ENCODE measurements at regions not wholly inside any gene's neighbourhood (a gene's known extent, or its start where the extent isn't known, plus 50 kb on each side); places are given as distances from the start of the nearest gene placed in this dataset.

DNA sequence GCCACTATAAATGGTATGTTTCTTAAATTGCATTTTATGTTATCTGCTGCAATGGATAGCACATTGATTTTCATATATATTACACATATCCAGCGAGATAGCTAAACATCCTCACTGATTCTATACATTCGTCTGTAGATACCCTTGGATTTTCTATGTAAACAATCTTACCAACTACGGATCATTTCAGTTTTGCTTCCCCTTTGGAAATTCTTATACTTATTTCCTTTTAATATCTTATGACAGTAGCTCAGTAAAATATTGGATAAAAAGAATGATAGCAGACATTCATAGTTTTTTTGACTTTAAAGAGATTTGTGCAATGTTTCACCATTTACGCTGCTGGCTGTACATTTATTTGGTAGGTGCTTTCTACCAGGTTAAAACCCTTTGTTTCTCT, 254.9 kb downstream of the SYK start:
- TF ChIP-seq, protein P1, sequence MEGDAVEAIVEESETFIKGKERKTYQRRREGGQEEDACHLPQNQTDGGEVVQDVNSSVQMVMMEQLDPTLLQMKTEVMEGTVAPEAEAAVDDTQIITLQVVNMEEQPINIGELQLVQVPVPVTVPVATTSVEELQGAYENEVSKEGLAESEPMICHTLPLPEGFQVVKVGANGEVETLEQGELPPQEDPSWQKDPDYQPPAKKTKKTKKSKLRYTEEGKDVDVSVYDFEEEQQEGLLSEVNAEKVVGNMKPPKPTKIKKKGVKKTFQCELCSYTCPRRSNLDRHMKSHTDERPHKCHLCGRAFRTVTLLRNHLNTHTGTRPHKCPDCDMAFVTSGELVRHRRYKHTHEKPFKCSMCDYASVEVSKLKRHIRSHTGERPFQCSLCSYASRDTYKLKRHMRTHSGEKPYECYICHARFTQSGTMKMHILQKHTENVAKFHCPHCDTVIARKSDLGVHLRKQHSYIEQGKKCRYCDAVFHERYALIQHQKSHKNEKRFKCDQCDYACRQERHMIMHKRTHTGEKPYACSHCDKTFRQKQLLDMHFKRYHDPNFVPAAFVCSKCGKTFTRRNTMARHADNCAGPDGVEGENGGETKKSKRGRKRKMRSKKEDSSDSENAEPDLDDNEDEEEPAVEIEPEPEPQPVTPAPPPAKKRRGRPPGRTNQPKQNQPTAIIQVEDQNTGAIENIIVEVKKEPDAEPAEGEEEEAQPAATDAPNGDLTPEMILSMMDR (IDR thresholded peaks at IDR 0.05; ENCODE audit: low read depth, low read length) = no peak
- ChIA-PET CTCF (interaction anchor here (1.0 kb wide), 1 partner anchor 369 kb away, joined by 3 read pairs; no protein-coding TSS in a partner anchor), POLR2A (no interaction called here)
- DNase-seq (ENCODE audit: low read depth, low spot score) = no peak
- Histone ChIP-seq H3K9me3 (ENCODE audit: control insufficient read depth, insufficient read depth, low read length) (no peaks in the 10 kb centered on the region), H3K27me3 (ENCODE audit: control insufficient read depth, insufficient read depth, low read length) (no peaks in the 10 kb centered on the region), H3K4me3 (ENCODE audit: low read depth, low read length) (no peak overlapping the region), H3K27ac (ENCODE audit: low read depth, low read length) (no peak overlapping the region)

DNA sequence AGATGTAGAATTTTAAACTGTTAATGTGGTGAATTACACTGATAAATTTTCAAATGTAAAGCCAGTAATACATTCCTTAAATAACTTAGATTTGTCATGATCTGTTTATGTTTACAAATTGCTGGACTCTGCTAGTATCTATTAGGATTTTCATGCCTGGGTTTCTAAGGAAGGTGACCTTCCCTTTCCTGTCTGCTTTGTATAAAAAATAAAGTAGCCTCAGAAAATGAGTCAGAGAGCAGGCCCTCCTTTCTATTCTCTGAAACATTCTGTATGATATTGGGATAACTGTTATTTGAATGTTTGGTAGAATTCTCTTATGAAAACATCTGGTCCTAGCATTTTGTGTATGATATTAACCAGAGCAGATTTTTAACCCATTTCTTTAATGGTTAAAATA, 255.3 kb downstream of the SYK start:
- CTCF ChIA-PET = no interaction called here
- Histone ChIP-seq H3K9me3 (ENCODE audit: control insufficient read depth, insufficient read depth, low read length) (no peaks in the 10 kb centered on the region), H3K27me3 (ENCODE audit: control insufficient read depth, insufficient read depth, low read length) (no peaks in the 10 kb centered on the region), H3K27ac (ENCODE audit: low read depth, low read length) (no peak overlapping the region), H3K4me3 (ENCODE audit: low read depth, low read length) (no peak overlapping the region)
- POLR2A ChIA-PET = no interaction called here
- TF ChIP-seq, protein P1 (IDR thresholded peaks at IDR 0.05; ENCODE audit: low read depth, low read length) = no peak
- no peak for DNase-seq (ENCODE audit: low read depth, low spot score)

DNA sequence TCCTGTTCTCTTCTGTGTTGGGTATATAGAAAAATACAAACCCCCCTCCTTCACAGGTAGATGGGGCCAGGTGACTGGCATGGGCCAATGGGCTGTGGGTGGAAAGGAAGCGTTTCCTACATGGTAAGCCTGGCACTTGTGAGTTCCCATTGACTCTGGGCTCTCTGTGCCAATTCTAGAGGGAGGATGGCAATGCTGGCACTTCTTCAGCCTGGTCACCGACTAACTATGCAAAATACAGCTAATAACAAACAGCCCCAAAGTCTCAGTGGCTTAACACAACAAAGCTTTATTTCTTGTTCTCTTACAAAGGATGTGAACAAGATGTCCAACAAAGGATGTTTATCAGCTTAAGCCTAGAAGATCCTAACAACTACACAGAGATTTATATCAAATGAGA, 258.1 kb downstream of the SYK start:
- CTCF ChIA-PET = interaction anchor here (1.2 kb wide), 1 partner anchor 144 kb away, joined by 6 read pairs; no protein-coding TSS in a partner anchor
- POLR2A ChIA-PET = interaction anchor here (0.9 to 1.1 kb wide), 2 partner anchors 12 to 373 kb away, joined by 3 to 5 read pairs; no protein-coding TSS in a partner anchor
- no peak for DNase-seq (ENCODE audit: low read depth, low spot score)
- peak overlapping the region; percentile 58 for H3K27ac ChIP-seq (ENCODE audit: low read depth, low read length)
- H3K4me3 ChIP-seq (ENCODE audit: low read depth, low read length) = no peak overlapping the region
- TF ChIP-seq, protein P1 (IDR thresholded peaks at IDR 0.05; ENCODE audit: low read depth, low read length) = no peak
- no peaks in the 10 kb centered on the region; the same call in none of the 2 replicates for H3K9me3 ChIP-seq (ENCODE audit: control insufficient read depth, insufficient read depth, low read length)
- H3K27me3 ChIP-seq (ENCODE audit: control insufficient read depth, insufficient read depth, low read length) = no peaks in the 10 kb centered on the region

DNA sequence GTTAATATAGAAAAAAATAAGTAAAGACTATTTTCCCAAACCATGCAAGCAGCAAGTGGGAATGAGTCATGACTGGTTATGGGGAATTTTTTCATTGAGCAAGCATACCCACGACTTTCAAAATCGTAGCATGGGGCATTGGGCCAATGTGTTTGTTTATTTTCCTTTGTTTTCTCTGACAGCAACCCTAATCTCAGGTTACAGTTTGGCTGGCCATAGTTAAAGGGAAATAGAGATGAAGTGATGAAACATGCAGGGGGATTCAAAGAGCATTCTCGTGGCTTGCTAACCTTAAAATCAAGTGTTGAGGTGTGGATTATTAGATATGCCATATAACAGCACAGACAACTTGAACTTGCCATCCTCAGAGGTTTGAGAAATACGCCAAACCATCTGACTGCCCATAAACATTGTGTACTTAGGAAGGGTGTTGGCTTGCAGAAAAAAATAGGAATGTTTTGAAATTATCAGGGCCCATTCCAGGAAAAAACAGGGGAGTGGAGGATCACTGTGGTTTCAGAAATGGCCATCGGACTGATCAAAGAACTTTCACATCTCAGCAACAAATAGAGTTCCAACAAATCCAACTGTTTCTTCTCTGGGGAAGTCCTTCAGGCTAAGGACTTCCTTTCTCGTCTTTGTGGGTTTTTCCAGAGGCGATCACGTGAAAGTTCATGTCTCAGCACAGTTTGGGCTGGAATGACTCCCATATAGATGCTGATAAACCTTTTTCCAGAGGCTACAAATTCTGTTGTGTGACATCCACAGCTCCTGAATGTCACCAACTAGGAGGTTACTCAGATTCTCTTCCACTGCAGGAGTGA, 259.1 kb downstream of the SYK start:
- POLR2A ChIA-PET = interaction anchor here (0.9 to 1.1 kb wide), 2 partner anchors 11 to 372 kb away, joined by 3 to 5 read pairs; no protein-coding TSS in a partner anchor
- Histone ChIP-seq H3K4me3 (ENCODE audit: low read depth, low read length) (no peak overlapping the region), H3K9me3 (ENCODE audit: control insufficient read depth, insufficient read depth, low read length) (no peaks in the 10 kb centered on the region; the same call in none of the 2 replicates)

More for the DNA sequence above, 259.1 kb downstream of the SYK start:
- peak; percentile 97 for DNase-seq (ENCODE audit: low read depth, low spot score)
- CTCF ChIA-PET = no interaction called here
- no peaks in the 10 kb centered on the region for H3K27me3 ChIP-seq (ENCODE audit: control insufficient read depth, insufficient read depth, low read length)
- peak overlapping the region; percentile 74 for H3K27ac ChIP-seq (ENCODE audit: low read depth, low read length)
- TF ChIP-seq, protein P1 (IDR thresholded peaks at IDR 0.05; ENCODE audit: low read depth, low read length) = no peak

Measured in AG04450 (cell line).